GM18951 (cell line): ENCODE measurements at regions not wholly inside any gene's neighbourhood (a gene's known extent, or its start where the extent isn't known, plus 50 kb on each side); places are given as distances from the start of the nearest gene placed in this dataset.
"Not testable (repeated sequence)": the region's sequence is repeated elsewhere in the genome, so short reads cannot be mapped to it uniquely, and the experiment has no call there.

Source experiments
- POLR2A ChIP-seq: IDR thresholded peaks from 4 replicates; pipeline ENCODE4 v1.6.1; 2011; ENCODE audit warnings: mild to moderate bottlenecking; ENCODE audit not compliant: insufficient read length, insufficient read depth; ENCODE audit errors: extremely low read depth
- in situ Hi-C: fragments of 300-500 bp; cut with MboI; formaldehyde crosslinking; loops from one replicate; pipeline ENCODE4 v1.12.0; 2022; ENCODE audit warnings: low sequenced_read_pairs, mixed read lengths, inconsistent platforms; ENCODE audit not compliant: unreplicated experiment

DNA sequence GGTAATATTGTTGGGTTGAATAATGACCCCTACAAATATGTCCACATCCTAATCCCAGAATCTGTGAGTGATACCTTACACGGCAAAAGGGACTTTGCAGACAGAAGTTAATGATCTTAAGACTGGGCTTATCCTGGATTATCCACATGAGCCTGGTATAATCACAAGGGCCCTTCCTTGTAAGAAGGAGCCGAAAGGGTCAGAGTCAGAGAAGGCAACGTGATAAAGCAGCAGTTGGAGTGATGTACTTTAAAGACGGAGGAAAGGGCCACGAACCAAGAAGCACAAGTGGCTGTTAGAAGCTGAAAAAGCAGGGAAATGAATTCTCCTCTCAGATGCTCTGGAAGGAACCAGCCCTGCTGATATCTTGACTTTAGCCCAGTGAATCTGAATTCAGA is 137.8 kb downstream of the UTP18 start:
- in situ Hi-C loops: no loop called here
- TF ChIP-seq POLR2A: no peak

- in situ Hi-C loops: no loop called here
- TF ChIP-seq POLR2A: no peak
Observed at GRCh38 chr17:51398687-51399086, 138.3 kb downstream of the UTP18 start.

DNA sequence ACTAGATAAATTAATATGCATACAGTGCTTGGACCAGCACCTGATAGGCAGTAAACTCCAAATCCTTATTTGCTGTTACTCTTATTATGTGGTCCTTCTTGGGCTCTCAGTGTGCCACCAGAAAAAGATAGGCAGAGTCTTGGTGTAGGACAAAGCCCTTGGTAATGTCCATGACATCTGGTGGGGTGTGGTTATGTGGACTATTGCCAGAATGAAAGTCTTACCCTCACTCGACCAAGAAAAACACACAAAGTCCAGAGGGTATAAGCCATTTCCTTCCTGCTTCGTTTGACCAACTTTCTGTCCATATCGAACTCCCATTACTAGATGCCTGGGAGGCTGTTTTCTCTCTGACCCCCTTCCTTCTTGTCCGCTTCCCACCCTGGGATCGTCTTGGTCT is 140.9 kb downstream of the UTP18 start:
- TF ChIP-seq POLR2A: no peak
- in situ Hi-C loops: no loop called here

- in situ Hi-C loops: no loop called here
- TF ChIP-seq POLR2A: no peak
Observed at GRCh38 chr17:51402899-51403298, 142.6 kb downstream of the UTP18 start.

DNA sequence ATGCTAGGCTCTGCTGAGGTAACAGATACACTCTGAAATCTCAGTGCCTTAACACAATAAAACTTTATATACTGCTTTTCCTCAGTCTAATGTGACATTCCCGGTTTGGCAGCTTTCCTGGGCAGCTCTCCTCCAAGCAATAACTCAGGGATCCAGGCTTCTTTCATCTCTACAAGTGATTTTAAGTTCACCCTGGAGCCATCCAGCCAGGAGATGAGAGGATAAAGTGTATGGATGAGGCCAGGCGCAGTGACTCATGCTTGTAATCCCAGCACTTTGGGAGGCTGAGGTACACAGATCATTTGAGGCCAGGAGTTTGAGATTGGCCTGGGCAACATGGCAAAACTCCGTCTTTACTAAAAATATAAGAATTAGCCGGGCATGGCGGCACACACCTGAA is 147.2 kb downstream of the UTP18 start:
- in situ Hi-C loops: no loop called here
- no peak for TF ChIP-seq POLR2A

GRCh38 chr17:51419476-51419875 is 159.1 kb downstream of the UTP18 start:
- in situ Hi-C loops: no loop called here
- no peak for TF ChIP-seq POLR2A

DNA sequence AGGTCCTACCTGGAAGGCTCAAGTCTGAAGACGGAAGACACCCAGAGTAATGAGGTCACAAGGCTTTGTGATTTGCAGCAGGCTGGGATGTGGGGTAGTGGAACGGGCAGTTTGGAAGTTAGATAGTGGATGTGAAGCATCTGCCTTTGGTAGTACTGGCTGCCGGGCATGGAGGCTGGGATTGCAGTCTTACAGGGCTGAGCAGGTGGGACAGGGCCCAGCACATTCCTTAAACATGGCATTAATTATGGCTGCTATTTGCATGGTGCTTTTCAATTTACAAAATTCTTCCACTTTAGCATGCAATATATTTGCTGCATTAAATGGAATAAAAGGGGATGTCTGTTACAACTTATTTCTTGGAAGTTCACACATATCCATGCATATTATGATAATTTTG is 161.2 kb downstream of the UTP18 start:
- TF ChIP-seq POLR2A: no peak
- in situ Hi-C loops: no loop called here

DNA sequence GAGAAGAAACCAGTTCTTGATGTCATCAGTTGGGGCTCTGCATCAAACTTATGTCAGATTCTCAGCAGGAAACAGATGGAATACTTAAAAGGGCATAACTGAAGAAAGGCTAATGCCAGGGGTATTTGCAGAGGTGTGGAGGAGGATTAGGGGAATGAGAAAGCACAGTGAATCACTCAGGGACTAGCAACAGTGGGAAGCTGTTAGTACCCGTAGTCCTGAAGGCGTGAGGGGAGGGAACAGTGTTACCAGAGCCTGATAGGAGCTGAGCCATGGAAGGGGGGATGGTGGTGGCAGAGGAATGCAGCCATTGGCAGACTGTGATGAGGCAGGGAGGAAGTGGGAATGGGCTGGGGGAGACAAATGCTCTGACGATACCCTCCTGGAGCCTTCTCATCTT is 162.3 kb downstream of the UTP18 start:
- TF ChIP-seq POLR2A: no peak
- in situ Hi-C loops: no loop called here

DNA sequence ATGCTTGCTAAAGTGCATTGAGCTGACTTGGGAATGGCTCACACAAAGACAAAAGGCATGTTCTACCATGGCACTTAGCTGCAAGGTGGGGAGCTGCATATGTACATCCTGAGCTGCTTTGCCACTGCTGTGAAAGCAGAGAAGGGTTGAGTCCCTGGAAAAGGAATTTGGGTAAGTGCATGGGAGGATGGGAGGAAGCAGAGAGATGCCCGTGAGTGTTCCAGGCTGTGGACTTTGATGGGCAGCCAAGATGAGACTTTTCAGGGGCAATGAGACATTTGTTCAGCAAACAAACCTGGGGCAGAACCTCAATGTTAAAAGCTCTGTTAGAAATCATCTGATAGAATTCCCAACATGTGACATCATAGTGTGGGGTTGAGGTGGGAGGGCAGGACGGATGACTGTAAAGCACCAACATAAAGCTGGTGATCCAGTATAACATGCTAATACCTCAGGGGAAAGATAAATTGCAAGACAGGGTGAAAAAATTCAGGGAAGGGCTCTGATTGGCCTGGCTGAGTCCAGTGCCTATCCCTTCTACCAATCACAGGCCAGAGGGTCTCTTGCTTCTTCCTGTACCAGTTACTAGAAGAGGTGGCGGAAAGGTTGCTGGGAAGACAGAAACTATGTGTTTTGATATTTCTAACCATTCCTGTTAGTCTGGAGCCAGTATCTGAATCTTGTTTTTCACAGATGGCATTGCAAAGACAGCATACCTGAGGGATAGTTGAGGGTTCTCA is 163.2 kb downstream of the UTP18 start:
- no peak for TF ChIP-seq POLR2A

GRCh38 chr17:51425773-51426172 is 165.4 kb downstream of the UTP18 start:
- TF ChIP-seq POLR2A: no peak
- in situ Hi-C loops: no loop called here

More for the DNA sequence above, 163.2 kb downstream of the UTP18 start:
- in situ Hi-C loops: no loop called here

DNA sequence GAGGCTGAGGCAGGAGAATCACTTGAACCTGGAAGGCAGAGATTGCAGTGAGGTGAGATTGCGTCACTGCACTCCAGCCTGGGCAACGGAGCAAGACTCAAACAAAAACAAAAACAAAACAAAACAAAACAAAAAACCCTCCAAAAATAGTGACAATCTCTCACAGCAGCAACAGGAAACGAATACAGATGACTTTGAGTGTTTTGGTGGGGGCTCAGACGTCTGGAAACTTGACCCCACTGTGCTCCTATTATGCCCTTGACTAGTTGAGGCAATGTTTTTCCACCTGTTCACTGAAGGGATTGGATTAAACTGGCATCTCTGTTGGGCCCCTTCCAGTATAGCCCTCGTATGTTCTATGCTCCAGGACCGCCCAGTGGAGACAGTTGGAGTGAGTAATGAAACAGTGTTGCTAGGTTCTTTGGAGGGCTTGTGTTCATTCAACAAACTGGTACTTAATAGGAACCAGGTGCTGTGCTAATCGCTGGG is 167.0 kb downstream of the UTP18 start:
- TF ChIP-seq POLR2A: no peak
- in situ Hi-C loops: no loop called here

- in situ Hi-C loops: no loop called here
Observed at GRCh38 chr17:51427856-51428255, 167.5 kb downstream of the UTP18 start.

DNA sequence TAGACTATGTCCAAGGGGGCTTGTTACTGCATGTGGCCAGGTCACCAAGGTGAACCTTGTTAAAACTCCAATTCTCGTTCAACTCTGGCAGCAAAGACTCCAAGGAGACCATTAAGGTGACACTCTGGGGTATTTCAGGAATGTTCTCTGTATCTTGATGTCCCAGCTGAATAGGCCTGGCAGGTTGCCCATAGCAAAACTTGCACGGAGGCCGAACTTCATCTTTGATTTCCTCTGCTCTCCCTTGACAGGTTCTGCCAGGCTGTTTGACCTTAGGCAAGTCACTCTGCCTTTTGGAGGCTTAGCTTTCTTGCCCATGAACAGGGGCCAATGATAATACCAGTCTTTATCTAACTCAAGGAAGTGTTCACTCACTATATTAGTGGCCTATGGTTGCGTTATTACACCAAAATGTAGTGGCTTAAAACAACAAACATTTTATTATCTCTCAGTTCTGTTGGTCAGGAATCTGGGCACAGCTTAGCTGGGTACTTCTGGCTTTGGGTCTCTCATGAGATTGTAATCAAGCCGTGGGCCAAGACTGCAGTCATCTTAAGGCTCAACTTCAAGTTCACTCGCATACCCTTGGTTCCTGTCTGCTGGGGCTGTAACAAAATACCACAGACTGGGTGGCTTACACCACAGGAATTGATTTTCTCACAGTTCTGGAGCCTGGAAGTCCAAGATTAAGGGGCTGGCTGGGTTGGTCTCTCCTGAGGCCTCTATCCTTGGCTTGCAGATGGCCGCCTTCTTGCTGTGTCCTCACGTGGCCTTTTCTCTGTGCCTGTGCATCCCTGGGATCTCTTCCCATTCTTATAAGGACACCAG is 168.5 kb downstream of the UTP18 start:
- in situ Hi-C loops: no loop called here
- TF ChIP-seq POLR2A: no peak

More at GRCh38 chr17:51427856-51428255, 167.5 kb downstream of the UTP18 start:
- TF ChIP-seq POLR2A: no peak

GRCh38 chr17:51429938-51430337 is 169.6 kb downstream of the UTP18 start:
- in situ Hi-C loops: not testable (repeated sequence)

GRCh38 chr17:51430591-51430990 is 170.2 kb downstream of the UTP18 start:
- in situ Hi-C loops: no loop called here
- TF ChIP-seq POLR2A: no peak
